Tibial artery (tissue), 4 donors: ENCODE measurements at regions not wholly inside any gene's neighbourhood (a gene's known extent, or its start where the extent isn't known, plus 50 kb on each side); places are given as distances from the start of the nearest gene placed in this dataset.
"Not testable (repeated sequence)": the region's sequence is repeated elsewhere in the genome, so short reads cannot be mapped to it uniquely, and the experiment has no call there.

Experiments used
- DNase-seq, 2 donors: peaks; one replicate each; pipeline ENCODE4 v3.0.0-alpha.2; 2019
- H3K27ac ChIP-seq, 2 donors: fragments of 200-600 bp; sonication (generic) in 1 of 2; 1 replicate in 1 of 2; 2 replicates in 1 of 2; pipeline ENCODE4 v1.5.1; 2018 to 2019; ENCODE audit warnings: mild to moderate bottlenecking in 1 of 2
- H3K27me3 ChIP-seq, 2 donors: fragments of 200-600 bp; sonication (generic) in 1 of 2; one replicate each; pipeline versions ENCODE4 v1.5.1 to v1.6.0; 2016 to 2019
- H3K36me3 ChIP-seq, 3 donors: fragments of 200-600 bp; sonication (generic) in 2 of 3; one replicate each; pipeline ENCODE4 v1.5.1; 2016 to 2019; ENCODE audit warnings: mild to moderate bottlenecking in 2 of 3
- H3K4me1 ChIP-seq, 4 donors: fragments of 200-600 bp; sonication (generic) in 2 of 4; 1 replicate in 3 of 4; 2 replicates in 1 of 4; pipeline ENCODE4 v1.5.1; 2016 to 2019
- H3K4me3 ChIP-seq, 2 donors: fragments of 200-600 bp; sonication (generic) in 1 of 2; 1 replicate in 1 of 2; 2 replicates in 1 of 2; pipeline ENCODE4 v1.5.1; 2018 to 2019; ENCODE audit warnings: mild to moderate bottlenecking in 2 of 2
- H3K9me3 ChIP-seq, 3 donors: fragments of 200-600 bp; sonication (generic) in 1 of 3; one replicate each; pipeline ENCODE4 v1.5.1; 2016 to 2019
- CTCF ChIP-seq, 2 experiments: fragments of 200-600 bp in 1 of 2; fragments of 450-650 bp in 1 of 2; IDR thresholded peaks; one replicate each; pipeline ENCODE4 v1.5.1; 2017 to 2019; ENCODE audit warnings: antibody characterized with exemption in 2 of 2, mild to moderate bottlenecking in 1 of 2, moderate library complexity in 1 of 2
- intact Hi-C: fragments of 100-400 bp; cut with DNase I; formaldehyde crosslinking; loops from one replicate; pipeline ENCODE4 v1.15.0; 2023; ENCODE audit warnings: low total_unique reads

DNA sequence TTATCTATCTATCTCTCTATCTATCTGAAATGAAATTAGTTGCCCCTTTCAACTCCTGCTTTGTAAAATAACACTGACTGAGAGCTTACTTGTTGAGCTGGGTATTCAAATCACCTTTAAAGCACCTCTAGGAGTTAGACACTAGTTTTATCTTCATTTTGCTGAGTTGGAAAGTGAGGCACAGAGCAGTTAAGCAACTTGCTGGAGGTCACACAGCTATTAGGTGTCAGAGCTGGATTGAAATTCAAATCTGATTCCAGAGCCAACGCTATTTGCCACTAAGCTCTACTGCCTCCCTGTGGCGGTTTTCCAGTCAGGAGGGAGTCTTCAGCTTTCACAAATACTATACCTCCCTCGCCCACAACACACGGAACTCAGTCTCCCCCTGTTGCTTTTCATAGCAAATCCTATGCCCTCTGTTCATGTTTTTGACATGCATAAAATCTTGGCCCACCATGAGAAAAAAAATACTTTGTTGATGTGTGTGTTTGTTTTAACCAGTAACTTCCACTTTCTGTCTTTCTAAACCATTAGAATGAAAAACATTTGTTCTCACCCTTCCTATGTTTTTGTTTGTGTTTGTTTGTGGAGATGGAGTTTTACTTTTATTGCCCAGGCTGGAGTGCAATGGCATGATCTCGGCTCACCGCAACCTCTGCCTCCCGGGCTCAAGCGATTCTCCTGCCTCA is 74.8 kb upstream of the SMURF2 start:
- TF ChIP-seq CTCF (IDR thresholded peaks at IDR 0.05), result peak; percentile 27 to 34
- intact Hi-C loops, result no loop called here

DNA sequence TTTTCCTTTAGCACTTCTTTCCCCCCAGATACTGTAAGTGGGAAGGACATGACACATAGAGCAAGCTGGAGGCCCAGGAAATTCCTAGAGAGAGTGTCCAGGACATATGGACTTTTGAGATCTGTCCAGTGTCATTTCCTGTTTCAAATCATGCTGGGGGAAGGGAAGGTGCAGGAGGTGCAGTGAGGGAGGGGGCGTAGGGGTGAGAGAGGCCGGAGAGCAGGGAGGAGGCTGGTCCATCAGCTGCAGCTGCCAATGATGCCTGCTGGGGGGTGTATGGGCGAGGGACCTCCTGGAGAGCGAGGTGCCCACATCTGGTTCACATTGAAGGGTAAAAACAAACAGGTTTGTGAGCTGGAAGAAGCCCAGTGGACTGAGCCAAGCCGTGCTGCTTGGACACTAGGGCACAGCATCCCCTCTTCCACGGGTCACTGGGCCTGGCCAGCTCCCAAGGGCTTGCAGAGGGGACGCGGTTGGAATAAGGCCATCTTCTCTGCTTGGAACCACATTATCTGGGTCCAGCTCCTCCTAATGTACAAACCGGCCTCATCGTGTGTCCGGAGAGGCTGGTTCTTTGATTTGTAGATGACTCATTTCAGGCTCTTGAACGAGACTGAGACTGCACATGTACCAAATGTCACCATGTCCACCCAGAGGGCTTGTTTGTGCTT is 70.4 kb upstream of the SMURF2 start:
- Histone ChIP-seq H3K4me1 (peaks cover 0 to 8% (median 3%) of the 10 kb centered on the region in 4 donors), H3K27ac (no peak overlapping the region), H3K4me3 (no peak overlapping the region), H3K36me3 (no peaks in the 10 kb centered on the region), H3K9me3 (no peaks in the 10 kb centered on the region), H3K27me3 (no peaks in the 10 kb centered on the region)
- no peak for TF ChIP-seq CTCF (IDR thresholded peaks at IDR 0.05)
- no peak for DNase-seq
- intact Hi-C loops, result no loop called here

More for the DNA sequence above, 74.8 kb upstream of the SMURF2 start:
- Histone ChIP-seq H3K4me1 (peaks cover 0 to 27% (median 20%) of the 10 kb centered on the region in 4 donors), H3K4me3 (no peak overlapping the region), H3K36me3 (no peaks in the 10 kb centered on the region), H3K27ac (no peak overlapping the region), H3K9me3 (no peaks in the 10 kb centered on the region), H3K27me3 (no peaks in the 10 kb centered on the region)
- DNase-seq, result no peak

GRCh38 chr17:64730023-64730422 is 67.9 kb upstream of the SMURF2 start:
- H3K36me3 ChIP-seq, intact Hi-C loops: not testable (repeated sequence)

DNA sequence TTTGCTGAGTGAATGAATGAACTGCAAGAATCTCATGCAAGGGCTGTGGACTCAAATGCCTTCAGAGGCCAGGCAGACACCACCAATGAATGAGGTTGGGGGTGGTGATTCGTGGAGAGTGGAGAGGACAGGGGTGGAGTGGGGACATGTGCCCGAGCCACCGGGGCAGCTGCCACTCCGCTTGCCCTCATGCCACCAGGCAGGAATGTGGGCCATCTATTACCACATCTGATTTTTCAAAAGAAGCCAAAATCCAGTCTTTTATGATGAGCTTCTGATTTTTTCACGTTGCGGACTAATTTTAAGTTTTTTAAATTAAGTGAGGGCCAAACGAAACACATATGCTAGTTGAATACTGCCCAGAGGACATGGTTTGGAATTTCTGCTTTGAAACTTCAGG is 67.1 kb upstream of the SMURF2 start:
- no peak overlapping the region for H3K27ac ChIP-seq
- no peaks in the 10 kb centered on the region for H3K36me3 ChIP-seq
- no peaks in the 10 kb centered on the region for H3K27me3 ChIP-seq
- no peak for TF ChIP-seq CTCF (IDR thresholded peaks at IDR 0.05)
- no peak for DNase-seq
- no peak overlapping the region for H3K4me3 ChIP-seq
- no peaks in the 10 kb centered on the region for H3K9me3 ChIP-seq
- H3K4me1 ChIP-seq, result peaks cover 0 to 13% (median 3%) of the 10 kb centered on the region in 4 donors
- intact Hi-C loops, result no loop called here

More at GRCh38 chr17:64730023-64730422, 67.9 kb upstream of the SMURF2 start:
- DNase-seq, H3K27ac ChIP-seq, H3K27me3 ChIP-seq, H3K4me3 ChIP-seq, H3K4me1 ChIP-seq, H3K9me3 ChIP-seq: not testable (repeated sequence)

- peaks cover 0 to 17% (median 3%) of the 10 kb centered on the region in 4 donors for H3K4me1 ChIP-seq
- intact Hi-C loops, result no loop called here
Measured at GRCh38 chr17:64728041-64728695, 66.1 kb upstream of the SMURF2 start.

GRCh38 chr17:64726025-64726424 is 63.9 kb upstream of the SMURF2 start:
- intact Hi-C loops, H3K27ac ChIP-seq, H3K36me3 ChIP-seq, H3K9me3 ChIP-seq, H3K4me1 ChIP-seq, H3K27me3 ChIP-seq, H3K4me3 ChIP-seq: not testable (repeated sequence)
- DNase-seq, result peak in 1 of 2 donors; percentile 16

More at GRCh38 chr17:64728041-64728695, 66.1 kb upstream of the SMURF2 start:
- Histone ChIP-seq H3K4me3 (no peak overlapping the region), H3K9me3 (no peaks in the 10 kb centered on the region), H3K27me3 (no peaks in the 10 kb centered on the region), H3K36me3 (no peaks in the 10 kb centered on the region), H3K27ac (no peak overlapping the region)
- peak in 1 of 2 donors; percentile 34 for DNase-seq
- TF ChIP-seq CTCF (IDR thresholded peaks at IDR 0.05), result no peak

DNA sequence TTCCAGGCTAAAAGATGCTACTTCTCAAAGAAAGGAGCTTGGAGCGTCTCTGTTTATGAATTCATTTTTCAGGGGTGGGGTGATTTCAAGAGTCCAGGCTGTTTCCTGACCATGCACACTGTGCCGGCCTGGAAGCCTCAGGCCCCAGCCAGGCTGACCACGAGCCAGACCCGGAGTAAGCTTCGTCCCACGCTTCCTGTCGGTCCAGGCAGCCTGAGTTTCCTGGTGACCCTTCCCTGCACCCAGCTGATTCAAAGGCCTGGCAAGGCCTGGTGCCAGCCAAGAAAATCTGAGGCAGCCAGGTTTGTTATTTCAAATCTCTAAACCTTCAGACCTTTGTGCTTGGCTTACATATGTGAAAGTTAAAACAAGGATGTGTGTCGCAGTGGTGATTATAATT is 62.1 kb upstream of the SMURF2 start:
- H3K4me3 ChIP-seq, H3K36me3 ChIP-seq, H3K27me3 ChIP-seq, H3K9me3 ChIP-seq, intact Hi-C loops, H3K4me1 ChIP-seq: not testable (repeated sequence)
- peak; percentile 60 to 80 for DNase-seq
- H3K27ac ChIP-seq, result peak overlapping the region; percentile 22 to 32
